ENCODE measurements at regions not wholly inside any gene's neighbourhood (a gene's known extent, or its start where the extent isn't known, plus 50 kb on each side); places are given as distances from the start of the nearest gene placed in this dataset.

- DNase-seq, result no peak
Measured at GRCh38 chr3:24641628-24642027, 147.0 kb upstream of the THRB start.

DNA sequence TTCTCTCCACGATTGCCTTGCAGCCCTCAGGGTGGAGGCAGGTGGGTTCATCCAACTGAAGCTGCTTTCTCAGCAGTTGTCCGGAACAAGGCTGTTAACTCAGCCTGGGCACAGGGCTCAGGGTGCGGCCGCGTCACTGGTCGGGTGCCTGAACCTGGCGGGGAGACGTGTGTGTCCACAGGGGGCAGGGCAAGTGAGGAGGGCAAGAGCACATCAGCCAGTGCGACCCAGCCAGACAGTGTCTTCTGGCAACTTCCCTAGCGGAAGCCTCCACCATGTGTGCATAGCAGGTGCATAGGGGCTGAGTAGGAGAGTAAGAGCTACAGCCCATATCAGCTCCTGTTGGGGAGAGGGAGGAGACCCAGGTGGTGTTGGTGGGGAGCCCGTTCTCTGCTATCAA is 150.4 kb upstream of the THRB start:
- DNase-seq, result no peak

- no peak for DNase-seq
Measured at GRCh38 chr3:24646790-24647189, 152.1 kb upstream of the THRB start.

GRCh38 chr3:24648063-24648462 is 153.4 kb upstream of the THRB start:
- DNase-seq, result no peak

DNA sequence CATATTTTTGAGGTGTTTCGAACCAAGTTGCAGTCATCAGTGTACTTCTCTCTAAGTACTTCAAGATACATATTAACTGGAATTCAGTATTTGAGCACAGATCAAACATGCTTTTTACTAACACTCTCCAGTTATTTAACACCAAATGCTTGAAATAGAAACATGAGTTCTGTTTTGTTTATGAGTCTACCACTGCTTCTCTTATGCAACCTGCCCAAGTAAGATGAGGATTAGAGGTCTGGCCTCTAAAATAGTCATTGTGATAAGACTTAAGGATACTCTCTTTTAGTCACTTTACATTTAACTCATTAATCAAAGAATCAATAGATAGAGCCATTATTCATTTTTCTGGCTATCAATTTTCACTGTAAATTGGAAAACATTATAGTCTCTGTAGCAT is 156.2 kb upstream of the THRB start:
- DNase-seq, result no peak

- no peak for DNase-seq
Measured at GRCh38 chr3:24657870-24658510, 163.3 kb upstream of the THRB start.

GRCh38 chr3:24661175-24661584 is 166.5 kb upstream of the THRB start:
- no peak for DNase-seq

GRCh38 chr3:24662449-24663345 is 168.0 kb upstream of the THRB start:
- DNase-seq, result no peak

GRCh38 chr3:24663406-24663805 is 168.8 kb upstream of the THRB start:
- no peak for DNase-seq

GRCh38 chr3:24668039-24668438 is 173.4 kb upstream of the THRB start:
- no peak for DNase-seq

DNA sequence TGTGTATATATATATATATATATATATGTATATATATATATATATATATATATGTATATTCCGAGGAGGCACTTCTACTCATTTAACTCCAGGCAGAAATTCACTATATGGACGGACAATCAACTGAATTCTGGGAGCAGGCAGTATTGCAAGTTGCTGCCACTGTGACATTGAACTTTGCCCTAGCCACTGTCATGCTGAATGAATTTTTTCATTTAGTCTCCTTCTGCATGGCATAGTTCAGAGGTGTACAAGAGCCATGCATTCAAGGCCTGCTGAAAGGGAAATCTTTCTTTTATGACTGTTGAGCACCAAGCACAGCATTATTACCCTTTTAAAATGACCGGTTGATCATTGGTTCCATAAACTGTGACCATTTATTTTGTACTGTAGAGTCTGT is 176.2 kb upstream of the THRB start:
- no peak for DNase-seq

GRCh38 chr3:24673596-24673995 is 178.9 kb upstream of the THRB start:
- DNase-seq, result no peak

GRCh38 chr3:24674261-24674660 is 179.6 kb upstream of the THRB start:
- DNase-seq, result no peak

DNA sequence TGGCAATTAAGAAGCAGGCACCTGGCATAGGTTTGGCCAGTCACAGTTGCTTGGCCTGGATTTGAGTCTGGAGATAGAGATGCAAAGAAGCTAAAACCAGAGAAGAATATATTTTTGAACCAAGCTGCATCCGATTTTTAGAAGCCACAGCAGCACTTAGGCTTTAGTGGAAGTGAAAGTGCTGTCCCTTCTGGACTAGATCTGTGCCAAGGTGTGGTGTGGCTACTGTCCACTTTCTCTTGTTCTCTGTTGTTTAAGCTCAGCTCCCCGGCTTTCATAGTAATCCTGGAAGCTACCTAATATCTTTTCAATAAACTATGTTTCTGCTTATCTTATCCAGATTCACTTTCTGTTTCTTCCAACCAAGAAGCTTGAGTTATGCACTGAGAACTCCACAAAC is 183.4 kb upstream of the THRB start:
- DNase-seq, result no peak

DNA sequence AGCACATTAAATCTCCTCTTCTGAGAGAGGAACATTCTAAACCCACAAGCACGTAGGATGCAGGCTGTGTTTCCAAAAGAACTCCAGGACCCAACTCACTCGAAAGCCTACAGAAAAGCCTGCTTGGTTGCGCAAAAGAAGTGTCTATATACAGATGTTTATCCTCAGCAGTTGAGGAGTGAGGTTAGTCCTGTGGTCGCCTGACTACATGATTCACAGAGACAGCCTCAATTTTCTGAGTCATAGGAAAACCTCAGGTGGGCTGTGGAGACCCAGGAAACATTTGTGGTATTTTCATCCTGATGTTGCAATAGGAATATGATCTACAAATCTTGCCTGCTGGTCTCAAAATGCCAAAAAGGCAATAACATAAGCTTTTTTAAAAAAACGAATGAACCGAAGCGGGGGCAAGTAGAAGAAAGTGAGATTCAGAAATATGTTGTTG is 183.8 kb upstream of the THRB start:
- no peak for DNase-seq

GRCh38 chr3:24679429-24679828 is 184.8 kb upstream of the THRB start:
- DNase-seq, result no peak

DNA sequence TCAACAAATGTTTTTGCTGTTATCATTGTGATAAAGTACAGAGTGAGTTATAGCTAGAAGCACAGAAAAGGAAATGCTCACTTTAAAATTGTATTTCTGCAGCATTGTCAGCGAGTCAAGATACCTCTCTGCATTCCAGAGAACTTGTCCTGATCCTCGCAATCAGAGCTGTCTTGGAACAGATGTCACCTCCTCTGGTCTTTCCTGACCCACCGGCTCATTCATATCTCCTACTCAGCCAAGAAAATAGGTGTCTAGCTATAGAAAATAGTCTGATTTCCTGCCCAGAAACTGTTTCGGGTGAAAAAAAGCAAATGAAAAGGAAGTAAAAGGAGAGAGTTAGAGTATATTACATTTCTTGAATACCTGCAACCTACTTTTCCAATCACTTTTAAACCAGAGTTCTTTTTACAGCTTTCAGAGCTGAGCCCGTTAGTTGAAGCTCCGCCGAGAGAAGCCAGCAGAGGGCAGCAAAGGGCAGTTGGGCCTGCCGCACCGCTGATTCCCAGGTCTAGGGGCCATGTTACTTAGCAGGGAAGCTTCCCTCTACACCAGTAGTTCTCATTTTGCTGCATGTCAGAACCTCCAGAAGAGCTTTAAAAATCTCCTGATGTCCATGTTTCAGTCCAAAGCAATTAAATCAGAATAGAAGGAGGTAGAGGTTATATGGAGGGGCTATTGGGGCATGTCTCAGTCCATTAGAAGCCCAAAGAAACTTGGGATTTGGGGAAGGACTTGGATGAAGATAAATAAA is 185.7 kb upstream of the THRB start:
- DNase-seq, result peak; percentile 61

- no peak for DNase-seq
Measured at GRCh38 chr3:24682141-24682547, 187.5 kb upstream of the THRB start.

DNA sequence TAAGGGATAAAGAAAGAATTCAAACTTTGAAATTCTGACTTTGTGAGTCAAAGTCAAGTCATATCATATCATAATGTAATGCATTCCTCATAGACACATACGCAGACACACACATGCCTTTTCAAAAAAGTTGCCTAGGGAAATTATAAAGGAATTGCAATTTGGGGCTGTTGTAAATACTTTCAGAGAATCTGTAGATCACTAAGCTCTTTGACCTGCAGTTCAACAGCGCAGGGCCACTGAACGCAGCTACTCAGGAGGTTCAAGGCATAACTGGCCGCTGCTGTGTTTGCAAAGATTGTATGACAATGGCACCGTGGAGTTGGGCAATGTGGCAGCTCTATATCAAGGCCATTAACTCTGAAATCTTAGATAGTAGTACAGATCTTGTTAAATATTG is 188.4 kb upstream of the THRB start:
- DNase-seq, result no peak

DNA sequence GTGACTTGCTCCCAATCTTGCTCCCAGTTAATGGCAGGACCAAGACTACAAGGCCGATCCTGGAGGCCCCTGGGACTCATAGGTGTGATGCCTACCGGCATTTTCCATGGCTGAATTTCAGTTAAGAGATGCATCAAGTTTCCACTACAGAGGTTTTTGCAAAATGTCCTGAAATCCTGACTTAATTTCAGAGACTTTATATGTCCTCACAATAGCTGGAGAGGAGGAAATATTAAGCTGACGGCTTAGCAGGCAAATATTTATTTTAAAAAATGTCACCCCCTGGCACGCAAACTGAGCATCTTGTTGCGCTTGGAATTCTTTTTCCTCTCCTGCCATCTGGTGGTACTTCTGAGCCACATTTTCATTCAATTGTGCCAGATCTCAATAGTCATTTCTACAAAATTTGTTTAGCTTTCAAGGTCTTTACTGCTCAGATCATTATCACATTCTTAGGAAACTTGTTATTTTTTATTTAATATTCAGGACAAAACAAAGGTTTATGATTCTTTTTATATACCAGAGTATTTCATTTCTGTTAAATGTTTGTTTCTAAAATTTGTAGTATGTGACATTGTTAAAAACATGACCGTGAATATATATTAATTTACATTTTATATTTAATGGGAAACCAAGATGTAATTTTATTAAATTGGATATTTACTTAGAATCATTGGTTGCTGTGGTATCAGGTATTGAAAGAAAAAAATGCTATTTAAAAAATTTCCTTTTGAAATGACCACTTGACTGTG is 189.2 kb upstream of the THRB start:
- peak; percentile 58 for DNase-seq

DNA sequence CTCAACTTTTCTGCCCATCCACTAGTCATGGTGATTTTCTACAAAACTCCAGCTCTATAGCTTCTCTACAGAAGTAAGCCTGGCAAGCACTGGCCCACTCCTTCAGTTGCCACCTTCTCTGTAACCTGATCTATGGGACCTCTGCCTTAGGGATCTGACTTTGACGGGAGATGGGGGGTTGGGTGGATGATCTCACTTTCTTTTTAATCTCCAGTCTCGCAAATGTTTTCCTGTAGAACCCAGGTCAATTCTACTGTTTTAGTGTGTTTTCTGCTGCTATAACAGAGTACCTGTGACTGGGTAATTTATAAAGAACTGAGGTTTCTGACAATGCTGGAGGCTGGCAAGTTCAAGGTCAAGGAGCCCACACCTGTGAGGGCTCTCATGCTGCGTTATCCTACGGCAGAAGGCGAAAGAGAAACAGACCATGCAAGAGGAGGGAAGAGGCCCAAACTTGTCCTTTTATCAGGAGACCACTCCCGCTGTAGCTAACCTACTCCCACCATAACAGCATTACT is 189.9 kb upstream of the THRB start:
- DNase-seq, result no peak

GRCh38 chr3:24686808-24687207 is 192.2 kb upstream of the THRB start:
- peak; percentile 12 for DNase-seq

All from muscle of arm (tissue), 1 donor.